ENCODE measurements at regions not wholly inside any gene's neighbourhood (a gene's known extent, or its start where the extent isn't known, plus 50 kb on each side); places are given as distances from the start of the nearest gene placed in this dataset.
A peak's percentile ranks its signal among the peaks of the same experiment; 100 is the strongest.

GRCh38 chr13:40271931-40272775, 394.3 kb downstream of the FOXO1 start:
- peak; percentile 38 for DNase-seq

GRCh38 chr13:40272776-40273139, 393.7 kb downstream of the FOXO1 start:
- DNase-seq, result no peak

GRCh38 chr13:40273253-40274025, 393.0 kb downstream of the FOXO1 start:
- no peak for DNase-seq

GRCh38 chr13:40274103-40274502, 392.3 kb downstream of the FOXO1 start:
- no peak for DNase-seq

- DNase-seq, result no peak
These were observed 391.3 kb downstream of the FOXO1 start for GRCh38 chr13:40275155-40275554.

GRCh38 chr13:40275636-40276035, 390.8 kb downstream of the FOXO1 start:
- no peak for DNase-seq

GRCh38 chr13:40283666-40284065, 382.8 kb downstream of the FOXO1 start:
- DNase-seq, result peak; percentile 8

GRCh38 chr13:40285634-40286033, 380.8 kb downstream of the FOXO1 start:
- DNase-seq, result no peak

GRCh38 chr13:40287428-40287827, 379.0 kb downstream of the FOXO1 start:
- no peak for DNase-seq

- no peak for DNase-seq
These were observed 378.2 kb downstream of the FOXO1 start for GRCh38 chr13:40288259-40288658.

GRCh38 chr13:40290758-40291157, 375.7 kb downstream of the FOXO1 start:
- DNase-seq, result no peak

GRCh38 chr13:40292108-40292507, 374.3 kb downstream of the FOXO1 start:
- DNase-seq, result no peak

- no peak for DNase-seq
These were observed 373.9 kb downstream of the FOXO1 start for GRCh38 chr13:40292536-40292935.

GRCh38 chr13:40302351-40302750, 364.1 kb downstream of the FOXO1 start:
- DNase-seq, result no peak

GRCh38 chr13:40304391-40304790, 362.1 kb downstream of the FOXO1 start:
- no peak for DNase-seq

GRCh38 chr13:40306817-40307216, 359.6 kb downstream of the FOXO1 start:
- DNase-seq, result no peak

- DNase-seq, result no peak
These were observed 356.6 kb downstream of the FOXO1 start for GRCh38 chr13:40309881-40310280.

- peak; percentile 34 for DNase-seq
These were observed 354.9 kb downstream of the FOXO1 start for GRCh38 chr13:40311356-40312101.

GRCh38 chr13:40313269-40314200, 352.9 kb downstream of the FOXO1 start:
- DNase-seq, result no peak

GRCh38 chr13:40315416-40316064, 350.9 kb downstream of the FOXO1 start:
- DNase-seq, result no peak

- no peak for DNase-seq
These were observed 350.1 kb downstream of the FOXO1 start for GRCh38 chr13:40316301-40316700.

- DNase-seq, result no peak
These were observed 348.5 kb downstream of the FOXO1 start for GRCh38 chr13:40317980-40318327.

Measured in eye (tissue), 1 donor.